Activated T-helper 2 cell treated with anti-CD3 and anti-CD28 coated beads, Interferon-gamma antibody, Interleukin-2, Interleukin-4, amounts not matched to agents 10 μg/mL and 5 μg/mL and 100 μg/mL, durations not matched to agents 14 hours and 24 hours and 36 hours (primary cell): ENCODE measurements at regions not wholly inside any gene's neighbourhood (a gene's known extent, or its start where the extent isn't known, plus 50 kb on each side); places are given as distances from the start of the nearest gene placed in this dataset.
"Not testable (repeated sequence)": the region's sequence is repeated elsewhere in the genome, so short reads cannot be mapped to it uniquely, and the experiment has no call there.

ENCODE experiments used
- DNase-seq: peaks from one replicate; pipeline ENCODE4 v3.0.0; 2021; ENCODE audit warnings: low spot score
- H3K27ac Mint-ChIP-seq: one replicate; pipeline ENCODE4 v1.8.0; 2021; ENCODE audit warnings: mixed read lengths
- H3K27me3 Mint-ChIP-seq: one replicate; pipeline ENCODE4 v1.8.0; 2021; ENCODE audit warnings: low read depth, mixed read lengths
- H3K36me3 Mint-ChIP-seq: one replicate; pipeline ENCODE4 v1.8.0; 2021; ENCODE audit warnings: low read depth, mixed read lengths
- H3K4me1 Mint-ChIP-seq: one replicate; pipeline ENCODE4 v1.8.0; 2021; ENCODE audit warnings: low read depth, mixed read lengths
- H3K4me3 Mint-ChIP-seq: one replicate; pipeline ENCODE4 v1.8.0; 2021; ENCODE audit warnings: low read depth, mild to moderate bottlenecking, moderate library complexity, mixed read lengths
- H3K9me3 Mint-ChIP-seq: one replicate; pipeline ENCODE4 v1.8.0; 2021; ENCODE audit warnings: mixed read lengths
- intact Hi-C: fragments of 100-400 bp; cut with micrococcal nuclease; formaldehyde crosslinking; loops from one replicate; pipeline ENCODE4 v1.15.1; 2023

- Mint-ChIP-seq H3K9me3 (no peaks in the 10 kb centered on the region), H3K27ac (no peak overlapping the region), H3K4me1 (peaks cover 21% of the 10 kb centered on the region), H3K27me3 (no peaks in the 10 kb centered on the region), H3K36me3 (no peaks in the 10 kb centered on the region), H3K4me3 (no peak overlapping the region)
- no peak for DNase-seq
- intact Hi-C loops: no loop called here
Observed at GRCh38 chr17:37826497-37827430, 81.9 kb upstream of the HNF1B start.

GRCh38 chr17:37825851-37826250, 81.0 kb upstream of the HNF1B start:
- intact Hi-C loops: no loop called here
- no peaks in the 10 kb centered on the region for H3K9me3 Mint-ChIP-seq
- H3K27me3 Mint-ChIP-seq: peaks cover 6% of the 10 kb centered on the region
- no peak overlapping the region for H3K27ac Mint-ChIP-seq
- H3K36me3 Mint-ChIP-seq: no peaks in the 10 kb centered on the region
- no peak overlapping the region for H3K4me3 Mint-ChIP-seq
- H3K4me1 Mint-ChIP-seq: peaks cover 16% of the 10 kb centered on the region
- no peak for DNase-seq

- intact Hi-C loops: no loop called here
- H3K27ac Mint-ChIP-seq: no peak overlapping the region
- H3K4me3 Mint-ChIP-seq: no peak overlapping the region
- DNase-seq: no peak
- H3K4me1 Mint-ChIP-seq: peaks cover 23% of the 10 kb centered on the region
- no peaks in the 10 kb centered on the region for H3K9me3 Mint-ChIP-seq
- H3K36me3 Mint-ChIP-seq: no peaks in the 10 kb centered on the region
- peaks cover 7% of the 10 kb centered on the region for H3K27me3 Mint-ChIP-seq
Observed at GRCh38 chr17:37824534-37825485, 80.0 kb upstream of the HNF1B start.

- Mint-ChIP-seq H3K36me3 (no peaks in the 10 kb centered on the region), H3K27ac (no peak overlapping the region), H3K27me3 (peaks cover 7% of the 10 kb centered on the region), H3K4me1 (peaks cover 30% of the 10 kb centered on the region), H3K9me3 (no peaks in the 10 kb centered on the region), H3K4me3 (no peak overlapping the region)
- DNase-seq: no peak
- intact Hi-C loops: no loop called here
Observed at GRCh38 chr17:37823996-37824395, 79.1 kb upstream of the HNF1B start.

GRCh38 chr17:37820995-37821713, 76.3 kb upstream of the HNF1B start:
- Mint-ChIP-seq H3K36me3 (no peaks in the 10 kb centered on the region), H3K9me3 (no peaks in the 10 kb centered on the region), H3K4me1 (peaks cover 21% of the 10 kb centered on the region), H3K4me3 (no peak overlapping the region), H3K27ac (no peak overlapping the region), H3K27me3 (peaks cover 7% of the 10 kb centered on the region)
- intact Hi-C loops: no loop called here
- no peak for DNase-seq

DNA sequence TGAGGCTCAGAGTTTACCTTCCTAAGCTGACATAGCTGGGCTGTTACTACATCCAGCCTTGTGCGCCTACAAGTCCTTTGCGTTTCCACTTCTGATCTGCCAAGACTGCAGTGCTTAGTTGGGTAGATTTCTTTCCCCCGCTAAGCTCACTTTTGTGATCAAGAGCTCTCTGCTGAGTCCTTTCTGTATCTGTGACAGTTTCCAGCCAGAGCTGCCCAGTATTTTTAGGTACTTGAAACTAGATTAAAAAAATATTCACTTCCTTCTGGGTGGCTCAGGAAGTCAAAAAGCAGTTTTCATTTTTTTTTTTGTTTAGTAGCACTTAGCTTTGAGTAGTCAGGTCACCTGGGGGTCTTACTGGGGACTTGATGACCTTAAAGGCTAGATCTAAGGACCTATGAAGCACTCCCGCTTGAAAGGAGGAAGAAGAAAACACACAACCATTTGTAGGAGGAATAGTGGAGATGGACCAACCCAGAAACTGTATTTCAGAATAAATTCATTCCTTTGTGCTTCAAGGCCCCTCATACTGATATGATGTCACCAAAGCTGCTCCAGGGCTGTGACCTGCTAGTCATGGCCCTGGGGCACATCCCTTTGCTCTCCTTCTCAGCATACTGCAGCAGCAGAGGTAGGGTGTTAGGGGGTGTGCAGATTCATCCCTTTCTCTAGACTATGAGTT, 75.6 kb upstream of the HNF1B start:
- Mint-ChIP-seq H3K27me3 (peaks cover 9% of the 10 kb centered on the region), H3K36me3 (no peaks in the 10 kb centered on the region), H3K9me3 (no peaks in the 10 kb centered on the region), H3K4me1 (peaks cover 21% of the 10 kb centered on the region), H3K27ac (no peak overlapping the region), H3K4me3 (no peak overlapping the region)
- intact Hi-C loops: no loop called here
- DNase-seq: no peak

- Mint-ChIP-seq H3K4me1 (peaks cover 21% of the 10 kb centered on the region), H3K27ac (no peak overlapping the region), H3K9me3 (no peaks in the 10 kb centered on the region), H3K4me3 (no peak overlapping the region), H3K36me3 (no peaks in the 10 kb centered on the region), H3K27me3 (peaks cover 21% of the 10 kb centered on the region)
- intact Hi-C loops: no loop called here
- no peak for DNase-seq
Observed at GRCh38 chr17:37818689-37819088, 73.8 kb upstream of the HNF1B start.

- no peaks in the 10 kb centered on the region for H3K36me3 Mint-ChIP-seq
- intact Hi-C loops: no loop called here
- no peak for DNase-seq
- no peak overlapping the region for H3K4me3 Mint-ChIP-seq
- H3K27me3 Mint-ChIP-seq: peaks cover 30% of the 10 kb centered on the region
- no peaks in the 10 kb centered on the region for H3K9me3 Mint-ChIP-seq
- no peak overlapping the region for H3K27ac Mint-ChIP-seq
- H3K4me1 Mint-ChIP-seq: peaks cover 21% of the 10 kb centered on the region
Observed at GRCh38 chr17:37816950-37817349, 72.1 kb upstream of the HNF1B start.

GRCh38 chr17:37815536-37815935, 70.7 kb upstream of the HNF1B start:
- H3K4me1 Mint-ChIP-seq: peaks cover 18% of the 10 kb centered on the region
- H3K4me3 Mint-ChIP-seq: no peak overlapping the region
- H3K27ac Mint-ChIP-seq: no peak overlapping the region
- intact Hi-C loops: no loop called here
- H3K36me3 Mint-ChIP-seq: no peaks in the 10 kb centered on the region
- H3K9me3 Mint-ChIP-seq: no peaks in the 10 kb centered on the region
- H3K27me3 Mint-ChIP-seq: peaks cover 36% of the 10 kb centered on the region
- no peak for DNase-seq

DNA sequence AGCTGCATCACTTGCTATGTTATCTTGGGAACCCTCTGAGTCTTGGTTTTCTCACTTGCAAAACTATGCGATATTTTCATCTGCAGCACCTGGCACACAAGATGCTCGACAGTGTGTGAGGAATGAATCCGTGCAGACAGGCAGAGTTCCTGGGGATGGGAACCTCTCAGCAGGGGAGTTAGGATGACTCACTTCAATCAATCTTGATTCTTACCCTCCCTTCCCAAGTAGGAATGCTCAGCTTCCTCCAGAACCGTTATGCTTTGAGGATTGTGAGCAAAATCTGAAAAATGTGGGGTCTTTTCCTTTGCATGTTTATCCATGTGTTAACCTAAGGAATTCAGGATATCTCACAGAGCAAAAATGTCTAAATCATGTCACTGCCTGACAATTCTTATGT, 68.9 kb upstream of the HNF1B start:
- Mint-ChIP-seq H3K4me1 (peaks cover 3% of the 10 kb centered on the region), H3K9me3 (no peaks in the 10 kb centered on the region), H3K27ac (no peak overlapping the region), H3K27me3 (peaks cover 43% of the 10 kb centered on the region), H3K4me3 (no peak overlapping the region), H3K36me3 (no peaks in the 10 kb centered on the region)
- intact Hi-C loops: no loop called here
- DNase-seq: no peak

- H3K36me3 Mint-ChIP-seq, H3K4me3 Mint-ChIP-seq, H3K9me3 Mint-ChIP-seq, H3K27ac Mint-ChIP-seq, intact Hi-C loops, DNase-seq, H3K4me1 Mint-ChIP-seq: not testable (repeated sequence)
- peaks cover 43% of the 10 kb centered on the region for H3K27me3 Mint-ChIP-seq
Observed at GRCh38 chr17:37808846-37809245, 64.0 kb upstream of the HNF1B start.
